ENCODE measurements at regions not wholly inside any gene's neighbourhood (a gene's known extent, or its start where the extent isn't known, plus 50 kb on each side); places are given as distances from the start of the nearest gene placed in this dataset.
"Not testable (repeated sequence)": the region's sequence is repeated elsewhere in the genome, so short reads cannot be mapped to it uniquely, and the experiment has no call there.

DNA sequence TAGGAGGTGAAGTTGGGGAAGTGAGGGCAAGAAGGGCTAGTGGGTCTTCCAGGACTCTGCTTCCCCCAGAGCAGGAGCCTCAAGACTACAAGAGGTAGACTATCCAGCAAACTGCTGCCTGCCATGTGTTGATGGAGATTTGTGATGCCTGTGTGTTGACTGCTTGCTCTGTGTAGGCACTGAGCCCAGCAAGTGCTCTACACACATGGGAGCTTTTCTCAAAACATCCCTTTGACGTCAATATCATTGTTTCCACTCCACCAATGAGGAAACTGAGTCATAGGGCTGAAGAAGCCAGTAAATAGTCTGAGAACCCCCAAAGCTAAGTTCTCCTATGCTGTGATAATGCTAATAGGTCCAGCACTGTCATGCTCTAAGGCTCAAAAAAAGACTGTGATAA lies 207.2 kb upstream of the NFIA start:
- Histone ChIP-seq H3K4me1 (ENCODE audit: low read depth, poor library complexity, severe bottlenecking) (no peaks in the 10 kb centered on the region), H4K20me1 (ENCODE audit: insufficient read depth) (no peaks in the 10 kb centered on the region), H2AFZ (ENCODE audit: low read depth) (no peak overlapping the region), H3K27ac (no peak overlapping the region), H3K79me2 (ENCODE audit: insufficient read depth, low read depth) (no peaks in the 10 kb centered on the region), H3K9ac (no peak overlapping the region), H3K36me3 (ENCODE audit: insufficient read depth) (no peaks in the 10 kb centered on the region), H3K4me3 (IDR thresholded peaks at IDR 0.05; ENCODE audit: insufficient read depth, low read depth, low read length) (no peak overlapping the region), H3K27me3 (ENCODE audit: insufficient read depth, low read depth) (no peaks in the 10 kb centered on the region), H3K4me2 (no peak overlapping the region)
- TF ChIP-seq, protein P1, sequence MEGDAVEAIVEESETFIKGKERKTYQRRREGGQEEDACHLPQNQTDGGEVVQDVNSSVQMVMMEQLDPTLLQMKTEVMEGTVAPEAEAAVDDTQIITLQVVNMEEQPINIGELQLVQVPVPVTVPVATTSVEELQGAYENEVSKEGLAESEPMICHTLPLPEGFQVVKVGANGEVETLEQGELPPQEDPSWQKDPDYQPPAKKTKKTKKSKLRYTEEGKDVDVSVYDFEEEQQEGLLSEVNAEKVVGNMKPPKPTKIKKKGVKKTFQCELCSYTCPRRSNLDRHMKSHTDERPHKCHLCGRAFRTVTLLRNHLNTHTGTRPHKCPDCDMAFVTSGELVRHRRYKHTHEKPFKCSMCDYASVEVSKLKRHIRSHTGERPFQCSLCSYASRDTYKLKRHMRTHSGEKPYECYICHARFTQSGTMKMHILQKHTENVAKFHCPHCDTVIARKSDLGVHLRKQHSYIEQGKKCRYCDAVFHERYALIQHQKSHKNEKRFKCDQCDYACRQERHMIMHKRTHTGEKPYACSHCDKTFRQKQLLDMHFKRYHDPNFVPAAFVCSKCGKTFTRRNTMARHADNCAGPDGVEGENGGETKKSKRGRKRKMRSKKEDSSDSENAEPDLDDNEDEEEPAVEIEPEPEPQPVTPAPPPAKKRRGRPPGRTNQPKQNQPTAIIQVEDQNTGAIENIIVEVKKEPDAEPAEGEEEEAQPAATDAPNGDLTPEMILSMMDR (conservative IDR thresholded peaks at IDR 0.05; ENCODE audit: low read depth, low read length): no peak

- Histone ChIP-seq H3K9ac (no peak overlapping the region), H3K4me3 (IDR thresholded peaks at IDR 0.05; ENCODE audit: insufficient read depth, low read depth, low read length) (no peak overlapping the region), H3K4me1 (ENCODE audit: low read depth, poor library complexity, severe bottlenecking) (no peaks in the 10 kb centered on the region), H3K27ac (no peak overlapping the region), H3K79me2 (ENCODE audit: insufficient read depth, low read depth) (no peaks in the 10 kb centered on the region), H3K36me3 (ENCODE audit: insufficient read depth) (no peaks in the 10 kb centered on the region), H3K4me2 (no peak overlapping the region), H4K20me1 (ENCODE audit: insufficient read depth) (no peaks in the 10 kb centered on the region), H3K27me3 (ENCODE audit: insufficient read depth, low read depth) (no peaks in the 10 kb centered on the region), H2AFZ (ENCODE audit: low read depth) (no peak overlapping the region)
- TF ChIP-seq, protein P1 (conservative IDR thresholded peaks at IDR 0.05; ENCODE audit: low read depth, low read length): no peak
Measured at GRCh38 chr1:60874718-60875117, 207.6 kb upstream of the NFIA start.

GRCh38 chr1:60873396-60873795 lies 209.0 kb upstream of the NFIA start:
- H3K79me2 ChIP-seq (ENCODE audit: insufficient read depth, low read depth); H3K4me2 ChIP-seq; H4K20me1 ChIP-seq (ENCODE audit: insufficient read depth); H3K27ac ChIP-seq; H3K9ac ChIP-seq; H3K36me3 ChIP-seq (ENCODE audit: insufficient read depth); H3K4me3 ChIP-seq (IDR thresholded peaks at IDR 0.05; ENCODE audit: insufficient read depth, low read depth, low read length); H3K27me3 ChIP-seq (ENCODE audit: insufficient read depth, low read depth); H2AFZ ChIP-seq (ENCODE audit: low read depth); H3K4me1 ChIP-seq (ENCODE audit: low read depth, poor library complexity, severe bottlenecking): not testable (repeated sequence)

GRCh38 chr1:60872426-60873054 lies 209.8 kb upstream of the NFIA start:
- TF ChIP-seq, protein P1 (conservative IDR thresholded peaks at IDR 0.05; ENCODE audit: low read depth, low read length): no peak
- H4K20me1 ChIP-seq (ENCODE audit: insufficient read depth): no peaks in the 10 kb centered on the region
- H3K4me2 ChIP-seq: no peak overlapping the region
- H3K4me3 ChIP-seq (IDR thresholded peaks at IDR 0.05; ENCODE audit: insufficient read depth, low read depth, low read length): no peak overlapping the region
- H3K27me3 ChIP-seq (ENCODE audit: insufficient read depth, low read depth): no peaks in the 10 kb centered on the region
- H3K79me2 ChIP-seq (ENCODE audit: insufficient read depth, low read depth): no peaks in the 10 kb centered on the region
- H3K9ac ChIP-seq: no peak overlapping the region
- no peaks in the 10 kb centered on the region for H3K36me3 ChIP-seq (ENCODE audit: insufficient read depth)
- H3K27ac ChIP-seq: no peak overlapping the region
- H2AFZ ChIP-seq (ENCODE audit: low read depth): no peak overlapping the region
- no peaks in the 10 kb centered on the region for H3K4me1 ChIP-seq (ENCODE audit: low read depth, poor library complexity, severe bottlenecking)

- Histone ChIP-seq H3K4me1 (ENCODE audit: low read depth, poor library complexity, severe bottlenecking) (no peaks in the 10 kb centered on the region), H3K4me3 (IDR thresholded peaks at IDR 0.05; ENCODE audit: insufficient read depth, low read depth, low read length) (no peak overlapping the region), H2AFZ (ENCODE audit: low read depth) (no peak overlapping the region), H4K20me1 (ENCODE audit: insufficient read depth) (no peaks in the 10 kb centered on the region), H3K79me2 (ENCODE audit: insufficient read depth, low read depth) (no peaks in the 10 kb centered on the region), H3K9ac (no peak overlapping the region), H3K27ac (no peak overlapping the region), H3K4me2 (no peak overlapping the region), H3K27me3 (ENCODE audit: insufficient read depth, low read depth) (no peaks in the 10 kb centered on the region), H3K36me3 (ENCODE audit: insufficient read depth) (no peaks in the 10 kb centered on the region)
- TF ChIP-seq, protein P1 (conservative IDR thresholded peaks at IDR 0.05; ENCODE audit: low read depth, low read length): no peak
Measured at GRCh38 chr1:60870269-60870865, 212.0 kb upstream of the NFIA start.
